T follicular helper cell (primary cell): ENCODE measurements at regions not wholly inside any gene's neighbourhood (a gene's known extent, or its start where the extent isn't known, plus 50 kb on each side); places are given as distances from the start of the nearest gene placed in this dataset.
"Not testable (repeated sequence)": the region's sequence is repeated elsewhere in the genome, so short reads cannot be mapped to it uniquely, and the experiment has no call there.

ENCODE experiments used
- DNase-seq: peaks from one replicate; pipeline ENCODE4 v3.0.0-alpha.2; 2020; ENCODE audit warnings: low read depth

DNA sequence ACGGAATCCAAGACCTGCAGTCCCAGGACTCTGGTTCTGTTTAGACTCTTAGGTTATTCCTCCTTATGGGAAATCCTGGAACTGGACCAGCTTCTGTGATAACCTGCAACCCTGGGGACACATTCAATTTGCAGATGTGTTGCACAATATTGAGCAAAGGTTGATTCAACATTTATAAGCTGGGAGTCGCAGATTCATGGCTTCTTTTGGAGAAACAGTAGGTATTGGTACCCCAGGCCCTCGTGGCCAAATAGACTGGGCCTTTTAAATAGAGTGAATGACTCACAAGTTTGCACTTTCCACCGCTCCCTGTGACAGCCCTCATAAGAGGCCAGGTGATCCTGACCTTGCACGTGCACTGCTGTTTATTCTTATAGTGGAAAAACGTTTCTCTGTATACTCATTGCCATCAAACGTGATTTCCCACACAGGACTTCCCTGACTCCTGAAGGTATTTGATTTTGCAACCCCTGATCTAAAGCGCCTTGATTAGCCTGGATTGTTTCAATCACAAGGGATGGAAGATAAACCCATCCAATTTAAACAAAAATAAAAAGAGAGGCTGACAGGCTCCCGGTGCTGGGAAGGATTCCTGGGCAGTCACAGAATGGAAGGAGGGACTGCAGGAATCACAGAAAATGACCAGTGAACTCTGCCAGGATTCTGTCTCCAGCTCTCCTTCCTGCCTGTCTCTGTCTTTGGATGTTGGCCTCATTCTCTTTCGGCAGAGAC is 98.0 kb downstream of the VCPKMT start:
- no peak for DNase-seq

DNA sequence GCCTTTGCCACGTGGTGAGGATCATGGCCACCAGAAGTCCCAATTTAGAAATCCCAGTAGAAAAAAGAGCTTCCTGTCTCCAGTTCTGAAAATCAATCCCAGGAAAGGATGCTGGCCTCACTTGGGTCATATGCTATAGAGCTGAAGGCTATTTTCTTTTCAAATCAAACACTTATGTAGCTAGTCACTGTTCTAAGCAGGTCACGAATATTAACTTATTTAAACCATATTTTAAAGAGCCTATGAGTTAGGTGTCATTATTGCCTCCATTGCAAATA is 97.5 kb downstream of the VCPKMT start:
- DNase-seq: no peak

DNA sequence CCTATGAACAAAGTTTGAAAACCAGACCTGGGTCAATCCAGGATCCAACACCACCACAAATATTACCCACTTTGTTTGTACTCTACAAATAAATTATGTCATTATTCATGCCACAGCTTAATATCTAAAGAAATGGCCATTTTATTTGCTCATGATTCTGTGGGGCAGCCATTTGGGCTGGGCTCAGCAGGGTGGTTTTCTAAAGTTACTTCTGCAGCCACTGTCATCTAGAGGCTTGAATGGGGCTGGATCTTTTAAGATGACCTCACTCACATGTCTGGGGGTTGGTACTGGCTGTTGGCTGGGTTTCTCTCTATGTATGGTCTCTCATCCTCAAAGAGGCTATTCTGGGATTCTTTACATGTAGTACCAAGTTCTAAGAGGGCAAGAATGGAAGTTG is 96.2 kb downstream of the VCPKMT start:
- no peak for DNase-seq

DNA sequence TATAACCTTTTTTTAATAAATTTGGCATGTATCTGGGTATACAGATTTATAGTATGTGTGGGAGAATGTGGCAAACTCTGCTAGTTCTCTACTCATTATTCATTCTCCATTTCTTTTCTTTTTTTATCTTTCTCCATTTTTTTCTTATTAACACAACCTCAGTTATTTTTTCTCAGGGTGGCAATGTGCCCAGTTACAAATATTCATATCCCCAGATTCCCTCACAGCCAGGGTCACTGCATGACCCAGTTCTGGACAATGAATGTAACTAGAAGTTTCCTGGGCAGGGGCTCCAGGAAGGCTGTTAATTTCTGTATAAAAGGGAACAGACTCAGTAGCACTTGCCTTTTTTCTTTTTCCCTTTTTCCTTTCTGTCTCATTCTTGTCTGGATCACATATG is 95.6 kb downstream of the VCPKMT start:
- DNase-seq: no peak

GRCh38 chr14:50021261-50022031 is 94.9 kb downstream of the VCPKMT start:
- DNase-seq: no peak

DNA sequence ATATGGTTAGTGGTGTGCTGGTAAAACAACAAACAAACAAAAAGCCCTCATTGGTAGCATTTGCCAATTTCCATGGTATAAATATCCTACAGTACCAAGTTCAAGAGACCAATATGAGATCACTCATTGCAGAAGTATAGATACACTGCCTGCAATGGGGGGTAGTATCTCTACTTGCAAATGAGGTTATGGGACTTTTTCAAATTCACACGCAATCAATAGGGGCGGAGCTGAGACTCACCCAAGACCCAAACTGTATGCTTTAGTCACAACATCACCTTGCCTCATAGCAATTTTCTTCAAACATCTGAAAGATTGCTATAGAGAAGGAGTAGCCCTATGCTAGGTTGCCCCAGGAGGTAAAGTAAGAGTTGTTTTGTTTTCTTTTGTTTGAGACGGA is 93.7 kb downstream of the VCPKMT start:
- DNase-seq: no peak

DNA sequence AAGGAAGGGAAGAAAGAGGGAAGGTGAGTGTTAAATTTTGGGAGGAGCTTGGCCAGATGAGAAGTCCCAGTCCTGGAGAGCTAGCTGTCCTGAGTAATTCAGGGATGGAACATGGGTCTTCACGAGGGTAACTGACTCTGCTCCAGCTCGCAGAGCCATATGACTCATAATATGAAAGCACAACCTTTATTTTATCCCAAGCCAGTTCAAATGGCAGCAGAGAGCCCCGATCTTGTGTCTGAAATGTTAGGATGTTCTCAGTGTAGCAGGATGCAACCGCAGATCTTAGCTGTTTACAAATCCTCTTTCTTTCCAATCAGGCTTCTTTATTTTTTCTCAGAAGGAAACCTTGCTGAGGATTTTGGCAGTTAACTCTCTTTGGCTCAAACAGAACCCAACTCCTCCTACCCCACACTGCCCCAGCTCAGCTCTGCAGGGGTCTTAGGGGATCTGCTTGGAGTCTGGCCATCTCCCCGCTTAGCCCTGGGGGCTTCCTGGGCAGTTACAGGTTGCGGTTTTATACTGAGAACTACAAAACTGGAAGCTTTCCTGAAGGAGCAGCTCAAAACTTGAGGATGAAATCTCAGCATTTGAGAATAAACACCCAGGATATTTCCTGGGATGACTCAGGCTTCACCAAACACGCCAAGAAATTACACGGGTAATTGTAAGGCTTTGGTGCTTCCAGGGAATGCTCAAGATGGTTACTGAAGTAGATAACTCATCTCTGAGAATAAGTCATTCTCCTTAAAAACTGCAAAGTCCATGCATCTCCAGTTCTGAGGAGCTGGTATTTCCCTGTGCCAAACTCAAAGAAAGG is 92.5 kb downstream of the VCPKMT start:
- no peak for DNase-seq

GRCh38 chr14:50025073-50025472 is 91.3 kb downstream of the VCPKMT start:
- DNase-seq: no peak

- DNase-seq: no peak
Measured at GRCh38 chr14:50025776-50026175, 90.6 kb downstream of the VCPKMT start.

DNA sequence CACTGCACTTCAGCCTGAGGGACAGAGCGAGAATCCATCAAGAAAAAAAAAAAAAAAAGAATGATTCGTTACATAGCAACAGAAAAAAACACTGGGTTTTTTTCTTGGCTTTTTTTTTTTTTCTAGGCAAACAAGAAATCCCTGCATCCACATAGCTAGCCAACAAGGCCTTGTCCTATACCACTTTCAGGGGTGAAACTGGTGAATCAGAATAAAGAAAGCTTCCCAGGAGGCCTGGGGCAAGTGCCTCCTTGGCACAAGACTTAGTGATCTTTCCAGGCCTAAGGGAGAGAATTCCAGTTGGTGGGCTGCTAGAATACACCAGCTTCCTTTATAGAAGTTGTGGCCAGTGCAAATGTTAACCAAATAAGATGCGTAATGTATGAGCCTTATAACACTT is 90.0 kb downstream of the VCPKMT start:
- no peak for DNase-seq

DNA sequence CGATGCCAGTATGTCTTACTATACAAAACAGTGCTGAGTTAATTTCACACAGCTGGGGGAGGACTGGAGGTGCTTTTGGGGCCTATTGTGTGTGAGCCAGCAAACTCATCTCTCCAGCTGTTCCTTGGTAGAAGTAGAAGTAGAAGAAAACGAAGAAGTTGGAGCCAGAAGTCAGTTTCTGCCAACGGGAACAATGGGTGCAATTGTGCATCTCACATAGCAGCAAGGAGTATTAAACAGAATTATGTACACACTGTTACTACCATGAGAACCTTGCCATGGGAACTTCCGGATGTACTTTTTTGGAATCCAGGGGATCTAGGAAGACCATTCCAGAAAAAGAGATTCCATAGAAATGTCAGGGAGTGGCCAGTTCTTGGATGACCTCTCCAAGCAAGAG is 88.6 kb downstream of the VCPKMT start:
- DNase-seq: no peak

GRCh38 chr14:50028458-50028857 is 87.9 kb downstream of the VCPKMT start:
- DNase-seq: no peak

DNA sequence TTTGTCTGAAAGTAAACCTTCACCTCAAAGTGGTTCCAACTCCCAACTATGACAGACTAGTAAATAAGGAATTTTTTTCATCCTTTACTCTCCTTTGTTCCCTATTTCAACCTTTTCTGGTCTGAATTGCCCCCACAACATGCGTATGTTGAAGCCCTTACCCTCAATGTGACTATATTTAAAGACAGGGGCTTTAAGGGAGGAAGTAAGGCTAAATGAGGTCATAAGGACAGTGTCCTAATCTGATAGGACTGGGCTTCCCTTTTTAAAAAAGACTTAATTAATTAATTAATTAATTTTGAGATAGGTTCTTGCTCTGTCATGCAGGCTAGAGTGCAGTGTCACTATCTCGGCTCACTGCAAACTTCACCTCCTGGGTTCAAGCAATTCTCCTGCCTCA is 86.3 kb downstream of the VCPKMT start:
- DNase-seq: no peak

GRCh38 chr14:50030911-50031310 is 85.5 kb downstream of the VCPKMT start:
- not testable (repeated sequence) for DNase-seq

GRCh38 chr14:50031602-50032313 is 84.6 kb downstream of the VCPKMT start:
- DNase-seq: no peak

DNA sequence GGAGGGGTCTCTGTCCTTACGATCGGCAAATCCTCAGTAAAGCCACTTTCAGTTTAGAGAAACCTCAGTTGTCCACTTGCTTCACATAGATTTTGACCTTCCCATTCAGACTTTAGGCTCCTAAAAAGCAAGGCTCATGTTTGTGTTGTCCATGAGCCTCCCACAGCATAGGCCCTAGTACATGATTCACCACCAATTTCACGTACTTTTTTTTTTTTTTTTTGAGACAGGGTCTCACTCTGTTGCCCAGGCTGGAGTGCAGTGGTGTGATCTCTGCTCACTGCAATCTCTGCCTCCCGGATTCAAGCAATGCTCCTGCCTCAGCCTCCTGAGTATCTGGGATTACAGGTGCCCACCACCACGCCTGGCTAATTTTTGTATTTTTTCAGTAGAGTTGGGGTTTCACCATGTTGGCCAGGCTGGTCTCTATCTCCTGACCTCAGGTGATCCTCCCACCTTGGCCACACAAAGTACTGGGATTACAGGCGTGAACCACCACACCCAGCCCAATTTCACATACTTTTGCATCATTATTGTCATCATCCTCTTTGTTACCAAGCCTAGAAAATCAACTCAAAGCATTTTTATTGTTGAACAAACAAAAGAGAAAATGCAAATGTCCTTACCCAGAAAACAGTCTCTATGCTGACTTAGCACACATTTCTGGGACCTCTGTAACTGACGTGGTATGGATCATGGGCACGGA is 83.8 kb downstream of the VCPKMT start:
- DNase-seq: not testable (repeated sequence)

DNA sequence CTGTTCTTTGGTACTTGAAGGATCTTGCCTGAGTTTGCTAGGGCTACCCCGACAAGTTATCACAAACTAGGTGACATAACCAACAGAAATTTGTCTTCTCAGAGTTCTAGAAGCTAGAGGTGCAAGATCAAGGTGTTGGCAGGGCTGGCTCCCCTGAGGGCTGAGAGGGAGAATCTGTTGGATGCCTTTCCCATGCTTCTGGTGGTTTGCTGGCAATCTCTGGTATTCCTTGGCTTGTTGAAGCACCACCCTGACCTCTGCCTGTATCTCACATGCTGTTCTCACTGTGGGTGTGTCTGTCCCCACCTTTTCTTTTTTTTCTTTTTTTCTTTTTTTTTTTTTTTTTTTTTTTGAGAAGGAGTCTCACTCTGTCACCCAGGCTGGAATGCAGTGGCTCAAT is 81.2 kb downstream of the VCPKMT start:
- DNase-seq: no peak

DNA sequence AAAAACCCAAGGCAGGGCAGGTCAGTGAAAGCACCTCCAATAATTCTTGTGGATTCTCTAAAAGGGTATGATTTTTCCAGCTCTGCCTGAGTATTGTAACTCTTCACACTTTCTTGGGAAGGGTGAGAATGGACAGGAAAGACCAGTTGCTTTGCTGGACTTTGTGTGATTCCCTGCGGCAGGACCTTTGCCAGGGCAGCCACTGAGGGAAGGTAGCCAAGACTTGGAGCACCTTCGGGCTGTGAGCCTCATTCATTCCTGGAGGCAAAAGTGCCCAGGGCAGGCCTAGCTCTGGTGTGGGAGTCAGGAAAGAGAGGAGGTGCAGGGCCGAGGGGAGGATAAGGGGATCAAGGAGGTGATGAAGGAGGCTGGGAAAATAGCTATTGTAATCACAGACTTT is 80.2 kb downstream of the VCPKMT start:
- no peak for DNase-seq

DNA sequence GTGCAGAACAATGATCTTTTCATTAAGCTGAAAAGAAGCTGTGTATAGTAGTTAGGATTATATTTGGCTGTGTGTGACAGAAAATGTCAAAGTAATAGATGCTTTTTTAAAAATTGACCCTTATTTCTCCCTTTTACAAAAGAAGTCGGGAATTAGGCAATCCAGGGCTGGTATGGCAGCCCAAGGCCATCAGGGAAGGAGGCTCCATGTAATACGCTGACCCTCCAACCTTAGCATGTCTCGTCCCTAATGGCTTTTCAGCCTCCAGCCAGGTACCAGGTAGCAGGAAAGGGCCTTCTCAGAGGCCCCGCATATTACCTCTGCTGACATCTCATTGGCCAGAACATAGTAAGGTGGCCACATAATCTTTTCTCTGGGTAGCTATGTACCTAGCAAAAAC is 79.7 kb downstream of the VCPKMT start:
- DNase-seq: no peak

GRCh38 chr14:50037240-50037639 is 79.1 kb downstream of the VCPKMT start:
- DNase-seq: no peak

DNA sequence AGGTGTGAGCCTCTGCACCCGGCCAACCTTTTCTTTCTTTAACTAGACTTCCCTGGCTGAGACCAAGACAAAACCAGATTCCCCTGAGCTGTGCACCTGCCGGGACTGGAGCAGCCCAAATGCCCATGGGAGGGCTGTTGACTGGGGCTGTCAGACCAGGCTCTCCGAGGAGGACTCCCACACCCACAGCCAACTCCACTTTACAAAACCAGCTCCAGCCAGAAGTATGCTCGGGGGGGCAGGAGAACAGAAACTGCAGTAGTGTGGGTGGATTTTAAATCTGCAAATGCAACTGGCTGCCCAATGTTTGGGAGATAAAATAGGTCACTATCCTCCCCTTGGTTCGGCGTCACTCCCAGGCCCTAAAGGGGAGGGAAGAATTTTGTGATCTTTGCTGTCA is 78.5 kb downstream of the VCPKMT start:
- no peak for DNase-seq
